GM23338 (cell line): ENCODE measurements at regions not wholly inside any gene's neighbourhood (a gene's known extent, or its start where the extent isn't known, plus 50 kb on each side); places are given as distances from the start of the nearest gene placed in this dataset.

Experiments
- ATAC-seq: fragments of 200-7000 bp; cut with Tn5 transposase; 3 replicates; pipeline ENCODE4 v1.9.1; 2020
- DNase-seq: peaks from one replicate; pipeline ENCODE4 v3.0.0-alpha.2; 2015; ENCODE audit warnings: low spot score
- H2AFZ ChIP-seq: fragments of 200-600 bp; sonication (generic); 2 replicates; pipeline ENCODE4 v1.8.0; 2016; ENCODE audit warnings: antibody characterized with exemption, mild to moderate bottlenecking, moderate library complexity
- H3F3A ChIP-seq: fragments of 200-600 bp; sonication (generic); replicated peaks from 2 replicates; pipeline ENCODE4 v1.8.0; 2017; ENCODE audit warnings: antibody characterized with exemption, mixed run types, low read depth
- H3K27ac ChIP-seq: fragments of 200-600 bp; sonication (generic); 2 replicates; pipeline ENCODE4 v1.6.1; 2016; ENCODE audit warnings: low read depth
- H3K27me3 ChIP-seq: fragments of 200-600 bp; sonication (generic); 2 replicates; pipeline ENCODE4 v1.8.0; 2016; ENCODE audit warnings: mild to moderate bottlenecking, mixed run types, moderate library complexity; ENCODE audit not compliant: insufficient read depth
- H3K36me3 ChIP-seq: fragments of 200-600 bp; sonication (generic); 2 replicates; pipeline ENCODE4 v1.8.0; 2016; ENCODE audit warnings: mild to moderate bottlenecking; ENCODE audit not compliant: insufficient read depth
- H3K4me1 ChIP-seq: fragments of 200-600 bp; sonication (generic); 2 replicates; pipeline ENCODE4 v1.8.0; 2016; ENCODE audit warnings: mild to moderate bottlenecking, moderate library complexity; ENCODE audit not compliant: insufficient read depth
- H3K4me2 ChIP-seq: fragments of 200-600 bp; sonication (generic); 2 replicates; pipeline ENCODE4 v1.7.1; 2017; ENCODE audit warnings: mixed run types
- H3K4me3 ChIP-seq: fragments of 200-600 bp; sonication (generic); 2 replicates; pipeline ENCODE4 v1.6.1; 2016; ENCODE audit warnings: mixed run types
- H3K79me2 ChIP-seq: fragments of 200-600 bp; sonication (generic); replicated peaks from 2 replicates; pipeline ENCODE4 v1.8.0; 2017; ENCODE audit warnings: mild to moderate bottlenecking; ENCODE audit not compliant: insufficient read depth
- H3K9me2 ChIP-seq: fragments of 200-600 bp; sonication (generic); 2 replicates; pipeline ENCODE4 v1.8.0; 2017; ENCODE audit not compliant: insufficient read depth
- H4K20me1 ChIP-seq: fragments of 200-600 bp; sonication (generic); replicated peaks from 2 replicates; pipeline ENCODE4 v1.8.0; 2017; ENCODE audit warnings: mild to moderate bottlenecking; ENCODE audit not compliant: insufficient read depth
- H3K27ac Mint-ChIP-seq: 2 replicates; pipeline ENCODE4 v1.8.0; 2020; ENCODE audit warnings: inconsistent platforms, mild to moderate bottlenecking, moderate library complexity, mixed read lengths
- H3K27me3 Mint-ChIP-seq: 3 replicates; pipeline ENCODE4 v1.8.0; 2022; ENCODE audit warnings: low read depth, mild to moderate bottlenecking, moderate library complexity, mixed read lengths, inconsistent platforms; ENCODE audit not compliant: insufficient read depth, poor library complexity
- H3K36me3 Mint-ChIP-seq: 3 replicates; pipeline ENCODE4 v1.8.0; 2021; ENCODE audit warnings: low read depth, mild to moderate bottlenecking, inconsistent platforms, moderate library complexity, mixed read lengths
- H3K4me1 Mint-ChIP-seq: 3 replicates; pipeline ENCODE4 v1.8.0; 2020; ENCODE audit warnings: mild to moderate bottlenecking, inconsistent platforms, mixed read lengths
- H3K4me3 Mint-ChIP-seq: 3 replicates; pipeline ENCODE4 v1.8.0; 2021; ENCODE audit warnings: moderate library complexity, mild to moderate bottlenecking, inconsistent platforms, mixed read lengths
- H3K9me3 Mint-ChIP-seq: 3 replicates; pipeline ENCODE4 v1.8.0; 2020; ENCODE audit warnings: moderate library complexity, mild to moderate bottlenecking, inconsistent platforms, mixed read lengths
- CREB1 ChIP-seq: fragments of 250-450 bp; sonication (Bioruptor Pico); IDR thresholded peaks from 2 replicates; pipeline ENCODE4 v1.5.0; 2020; ENCODE audit warnings: low read depth, mild to moderate bottlenecking, moderate library complexity
- CTCF ChIP-seq, 2 experiments: fragments of 200-600 bp in 1 of 2; sonication (generic) in 1 of 2; conservative IDR thresholded peaks; 2 replicates each; pipeline versions ENCODE4 v1.5.1 to v1.6.1; 2016 to 2017; ENCODE audit warnings: antibody characterized with exemption in 2 of 2, low read depth in 2 of 2, mild to moderate bottlenecking in 2 of 2, moderate library complexity in 1 of 2
- ETS1 ChIP-seq: IDR thresholded peaks from 2 replicates; pipeline ENCODE4 v1.6.1; 2016; ENCODE audit warnings: antibody characterized with exemption
- EZH2 ChIP-seq: fragments of 200-600 bp; sonication (generic); IDR thresholded peaks from one replicate; pipeline ENCODE4 v1.8.0; 2017; ENCODE audit warnings: antibody characterized with exemption, mild to moderate bottlenecking, low read depth; ENCODE audit not compliant: unreplicated experiment
- EZH2phosphoT487 ChIP-seq: fragments of 200-600 bp; sonication (generic); IDR thresholded peaks from one replicate; pipeline ENCODE4 v1.8.1; 2018; ENCODE audit warnings: antibody characterized with exemption; ENCODE audit not compliant: unreplicated experiment
- JUNB ChIP-seq: IDR thresholded peaks from one replicate; pipeline ENCODE4 v1.6.1; 2016; ENCODE audit warnings: antibody characterized with exemption; ENCODE audit not compliant: unreplicated experiment
- NANOG ChIP-seq: IDR thresholded peaks from 2 replicates; pipeline ENCODE4 v1.6.1; 2016; ENCODE audit warnings: antibody characterized with exemption, borderline replicate concordance
- POLR2AphosphoS5 ChIP-seq: IDR thresholded peaks from 2 replicates; pipeline ENCODE4 v1.6.1; 2016; ENCODE audit warnings: antibody characterized with exemption, low read depth
- STAT1 ChIP-seq: IDR thresholded peaks from one replicate; pipeline ENCODE4 v1.6.1; 2016; ENCODE audit warnings: antibody characterized with exemption; ENCODE audit not compliant: unreplicated experiment
- ZNF114 ChIP-seq: fragments of 250-450 bp; sonication (Bioruptor Pico); IDR thresholded peaks from 2 replicates; pipeline ENCODE4 v1.5.0; 2020; ENCODE audit warnings: mild to moderate bottlenecking, moderate library complexity
- ZNF331 ChIP-seq: fragments of 250-450 bp; sonication (Bioruptor Pico); IDR thresholded peaks from 2 replicates; pipeline ENCODE4 v1.5.0; 2020; ENCODE audit warnings: low read depth, mild to moderate bottlenecking, moderate library complexity
- TF ChIP-seq, protein P1 (sequence below): IDR thresholded peaks from one replicate; pipeline ENCODE4 v1.6.1; 2018; ENCODE audit warnings: antibody characterized with exemption; ENCODE audit not compliant: unreplicated experiment

GRCh38 chr15:85926834-85927233 is 132.1 kb upstream of the KLHL25 start (continued):
- TF ChIP-seq, protein P1, sequence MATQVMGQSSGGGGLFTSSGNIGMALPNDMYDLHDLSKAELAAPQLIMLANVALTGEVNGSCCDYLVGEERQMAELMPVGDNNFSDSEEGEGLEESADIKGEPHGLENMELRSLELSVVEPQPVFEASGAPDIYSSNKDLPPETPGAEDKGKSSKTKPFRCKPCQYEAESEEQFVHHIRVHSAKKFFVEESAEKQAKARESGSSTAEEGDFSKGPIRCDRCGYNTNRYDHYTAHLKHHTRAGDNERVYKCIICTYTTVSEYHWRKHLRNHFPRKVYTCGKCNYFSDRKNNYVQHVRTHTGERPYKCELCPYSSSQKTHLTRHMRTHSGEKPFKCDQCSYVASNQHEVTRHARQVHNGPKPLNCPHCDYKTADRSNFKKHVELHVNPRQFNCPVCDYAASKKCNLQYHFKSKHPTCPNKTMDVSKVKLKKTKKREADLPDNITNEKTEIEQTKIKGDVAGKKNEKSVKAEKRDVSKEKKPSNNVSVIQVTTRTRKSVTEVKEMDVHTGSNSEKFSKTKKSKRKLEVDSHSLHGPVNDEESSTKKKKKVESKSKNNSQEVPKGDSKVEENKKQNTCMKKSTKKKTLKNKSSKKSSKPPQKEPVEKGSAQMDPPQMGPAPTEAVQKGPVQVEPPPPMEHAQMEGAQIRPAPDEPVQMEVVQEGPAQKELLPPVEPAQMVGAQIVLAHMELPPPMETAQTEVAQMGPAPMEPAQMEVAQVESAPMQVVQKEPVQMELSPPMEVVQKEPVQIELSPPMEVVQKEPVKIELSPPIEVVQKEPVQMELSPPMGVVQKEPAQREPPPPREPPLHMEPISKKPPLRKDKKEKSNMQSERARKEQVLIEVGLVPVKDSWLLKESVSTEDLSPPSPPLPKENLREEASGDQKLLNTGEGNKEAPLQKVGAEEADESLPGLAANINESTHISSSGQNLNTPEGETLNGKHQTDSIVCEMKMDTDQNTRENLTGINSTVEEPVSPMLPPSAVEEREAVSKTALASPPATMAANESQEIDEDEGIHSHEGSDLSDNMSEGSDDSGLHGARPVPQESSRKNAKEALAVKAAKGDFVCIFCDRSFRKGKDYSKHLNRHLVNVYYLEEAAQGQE, result no peak
- no peak for TF ChIP-seq EZH2phosphoT487
- TF ChIP-seq ZNF331 (CRISPR knock-in tag), result no peak
- no peak for TF ChIP-seq CREB1 (CRISPR knock-in tag)
- no peak for TF ChIP-seq CTCF (conservative IDR thresholded peaks at IDR 0.05; ENCODE audit: low read depth in 2 of 2)
- no peak for TF ChIP-seq ETS1
- no peak for TF ChIP-seq JUNB
- TF ChIP-seq POLR2AphosphoS5, result no peak
- TF ChIP-seq STAT1, result no peak
- TF ChIP-seq ZNF114 (CRISPR knock-in tag), result no peak
- no peak for TF ChIP-seq NANOG
- TF ChIP-seq EZH2, result no peak

DNA sequence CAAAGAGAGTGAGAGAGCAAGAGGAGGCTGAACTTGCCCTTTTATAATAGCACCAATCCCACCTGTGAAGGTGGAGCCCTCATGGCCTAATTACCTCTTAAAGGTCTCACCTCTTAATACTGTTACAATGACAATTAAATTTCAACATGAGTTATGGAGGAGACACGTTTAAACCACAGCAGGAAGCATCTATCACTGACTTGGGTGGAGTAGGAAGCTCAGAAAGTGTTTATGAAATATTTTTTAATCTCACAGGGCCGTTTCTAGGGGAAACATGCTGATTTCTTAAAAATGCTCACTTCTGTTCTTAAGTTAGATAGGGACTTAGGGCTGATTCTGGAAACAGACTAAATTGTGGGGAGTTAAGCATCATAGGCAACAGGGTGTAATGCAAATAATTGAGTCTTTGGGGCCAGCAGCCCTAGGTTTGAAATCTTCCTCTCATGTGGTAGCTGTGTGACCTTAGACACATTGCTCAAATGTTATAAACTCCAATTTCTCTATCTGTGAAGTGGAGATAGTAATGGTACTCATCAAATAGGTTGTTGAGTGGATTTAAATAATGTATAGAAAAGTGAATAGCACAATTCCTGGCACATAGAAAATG is 133.3 kb upstream of the KLHL25 start:
- H3K27me3 ChIP-seq, result no peaks in the 10 kb centered on the region
- ATAC-seq, result no peak
- H3K4me3 Mint-ChIP-seq, result no peak overlapping the region
- TF ChIP-seq, protein P1, result no peak
- TF ChIP-seq ZNF331 (CRISPR knock-in tag) (no peak), NANOG (no peak), CTCF (conservative IDR thresholded peaks at IDR 0.05; ENCODE audit: low read depth in 2 of 2) (no peak), ZNF114 (CRISPR knock-in tag) (no peak), POLR2AphosphoS5 (no peak), JUNB (no peak)

More for the DNA sequence above, 133.3 kb upstream of the KLHL25 start:
- H3K27me3 Mint-ChIP-seq, result peaks cover 11% of the 10 kb centered on the region
- Histone ChIP-seq H3K9me2 (peaks cover 19% of the 10 kb centered on the region), H3K27ac (no peak overlapping the region), H2AFZ (no peak overlapping the region), H4K20me1 (no peaks in the 10 kb centered on the region), H3K4me2 (no peak overlapping the region), H3F3A (no peaks in the 10 kb centered on the region), H3K79me2 (no peaks in the 10 kb centered on the region), H3K4me3 (no peak overlapping the region), H3K36me3 (no peaks in the 10 kb centered on the region), H3K4me1 (peaks cover 16% of the 10 kb centered on the region)
- no peak overlapping the region for H3K27ac Mint-ChIP-seq
- no peaks in the 10 kb centered on the region for H3K36me3 Mint-ChIP-seq
- H3K4me1 Mint-ChIP-seq, result peaks cover 21% of the 10 kb centered on the region
- no peak for DNase-seq
- H3K9me3 Mint-ChIP-seq, result 0 out of 3 replicates have a peak, but pooled peaks cover 3% of the 10 kb centered on the region
